Activated CD8-positive, alpha-beta memory T cell treated with anti-CD3 and anti-CD28 coated beads, Interleukin-2, amount 10 ng/mL, durations not matched to agents 7 days and 5 days (primary cell): ENCODE measurements at regions not wholly inside any gene's neighbourhood (a gene's known extent, or its start where the extent isn't known, plus 50 kb on each side); places are given as distances from the start of the nearest gene placed in this dataset.

Experiments used
- ATAC-seq: fragments of 150-1000 bp; cut with Tn5 transposase; one replicate; pipeline ENCODE4 v1.10.0; 2021; ENCODE audit warnings: moderate library complexity
- CTCF ChIA-PET: fragments of 350-600 bp; sonication (Branson Sonifier 250); formaldehyde crosslinking; loops from one replicate; lab custom pipeline; 2021; ENCODE audit warnings: antibody characterized with exemption; lab: Charles Lee
- DNase-seq: peaks from one replicate; pipeline ENCODE4 v3.0.0-alpha.2; 2020
- H3K27ac Mint-ChIP-seq: one replicate; pipeline ENCODE4 v1.8.0; 2021; ENCODE audit warnings: mild to moderate bottlenecking, mixed read lengths
- H3K27me3 Mint-ChIP-seq: one replicate; pipeline ENCODE4 v1.8.0; 2021; ENCODE audit warnings: mixed read lengths
- H3K36me3 Mint-ChIP-seq: one replicate; pipeline ENCODE4 v1.8.0; 2021; ENCODE audit warnings: mild to moderate bottlenecking, mixed read lengths
- H3K4me1 Mint-ChIP-seq: one replicate; pipeline ENCODE4 v1.8.0; 2021; ENCODE audit warnings: mixed read lengths
- H3K4me3 Mint-ChIP-seq: one replicate; pipeline ENCODE4 v1.8.0; 2021; ENCODE audit warnings: mild to moderate bottlenecking, moderate library complexity, mixed read lengths
- H3K9me3 Mint-ChIP-seq: one replicate; pipeline ENCODE4 v1.8.0; 2022; ENCODE audit warnings: low read depth, mixed read lengths

- ATAC-seq (no peak), DNase-seq (peak; percentile 36)
- Mint-ChIP-seq H3K27me3 (no peaks in the 10 kb centered on the region), H3K9me3 (peaks cover 7% of the 10 kb centered on the region), H3K27ac (peak overlapping the region; percentile 65), H3K4me3 (no peak overlapping the region), H3K4me1 (peaks cover 41% of the 10 kb centered on the region), H3K36me3 (peaks cover 20% of the 10 kb centered on the region)
- CTCF ChIA-PET: interaction anchor here (0.8 to 12.3 kb wide), 4 partner anchors 7 to 262 kb away, joined by 3 to 153 read pairs (median 12); no protein-coding TSS in a partner anchor
Measured at GRCh38 chr4:184274286-184274951, 56.7 kb upstream of the ENPP6 start.

DNA sequence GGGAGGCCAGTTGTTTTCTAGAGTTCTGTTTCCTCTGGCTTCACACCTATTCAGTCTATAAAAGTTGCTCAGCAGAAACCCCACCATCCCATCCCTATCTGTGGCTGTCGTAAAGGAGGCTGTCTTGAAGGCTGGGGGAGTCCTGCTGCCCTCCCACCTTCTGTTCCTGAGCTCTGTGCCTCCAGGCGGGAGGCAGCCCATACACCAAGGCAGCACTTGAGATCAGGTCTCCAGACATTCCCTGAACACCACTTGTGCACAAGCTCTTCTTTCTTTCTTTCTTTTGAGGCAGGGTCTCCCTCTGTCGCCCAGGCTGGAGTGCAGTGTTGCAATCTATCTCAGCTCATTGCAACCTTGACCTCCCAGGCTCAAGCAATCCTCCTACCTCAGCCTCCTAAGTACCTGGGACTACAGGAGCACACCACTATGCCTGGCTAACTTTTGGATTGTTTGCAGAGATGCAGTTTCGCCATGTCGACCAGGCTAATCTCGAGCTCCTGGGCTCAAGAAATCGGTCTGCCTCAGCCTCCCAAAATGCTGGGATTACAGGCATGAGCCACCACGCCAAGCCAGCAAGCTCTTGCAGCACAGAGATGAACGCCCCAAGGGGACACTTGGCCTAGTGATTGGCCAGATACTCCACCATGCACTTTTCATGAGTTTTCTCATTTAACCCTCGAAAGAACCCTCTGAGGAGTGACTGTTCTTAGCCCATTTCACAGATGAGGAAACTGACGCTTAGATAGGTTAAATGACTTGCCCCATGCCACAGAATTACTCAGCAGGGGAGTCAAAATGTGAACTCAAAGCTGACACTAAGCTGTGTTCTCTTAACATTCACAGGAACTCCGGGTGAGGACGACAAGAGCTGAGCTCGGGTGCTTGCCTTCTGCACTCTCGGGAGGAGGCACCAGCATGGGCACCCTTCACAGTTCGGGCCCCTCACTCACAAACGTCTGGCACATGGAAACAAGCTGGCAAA is 55.8 kb upstream of the ENPP6 start:
- CTCF ChIA-PET: interaction anchor here (0.8 to 12.3 kb wide), 7 partner anchors 8 to 460 kb away, joined by 3 to 153 read pairs (median 5); partner anchors contain the start of gene CENPU
- Mint-ChIP-seq H3K27me3 (no peaks in the 10 kb centered on the region), H3K4me1 (peaks cover 51% of the 10 kb centered on the region), H3K4me3 (no peak overlapping the region), H3K27ac (peak overlapping the region; percentile 65), H3K9me3 (peaks cover 7% of the 10 kb centered on the region), H3K36me3 (peaks cover 15% of the 10 kb centered on the region)
- DNase-seq (peak; percentile 50), ATAC-seq (peak; percentile 57)

- H3K27me3 Mint-ChIP-seq: no peaks in the 10 kb centered on the region
- peaks cover 74% of the 10 kb centered on the region for H3K4me1 Mint-ChIP-seq
- CTCF ChIA-PET: interaction anchor here (1.0 to 12.3 kb wide), 3 partner anchors 11 to 37 kb away, joined by 3 to 153 read pairs (median 14); no protein-coding TSS in a partner anchor
- H3K27ac Mint-ChIP-seq: no peak overlapping the region
- no peak for ATAC-seq
- H3K9me3 Mint-ChIP-seq: no peaks in the 10 kb centered on the region
- no peak overlapping the region for H3K4me3 Mint-ChIP-seq
- DNase-seq: no peak
- peaks cover 5% of the 10 kb centered on the region for H3K36me3 Mint-ChIP-seq
Measured at GRCh38 chr4:184270808-184271413, 53.2 kb upstream of the ENPP6 start.

DNA sequence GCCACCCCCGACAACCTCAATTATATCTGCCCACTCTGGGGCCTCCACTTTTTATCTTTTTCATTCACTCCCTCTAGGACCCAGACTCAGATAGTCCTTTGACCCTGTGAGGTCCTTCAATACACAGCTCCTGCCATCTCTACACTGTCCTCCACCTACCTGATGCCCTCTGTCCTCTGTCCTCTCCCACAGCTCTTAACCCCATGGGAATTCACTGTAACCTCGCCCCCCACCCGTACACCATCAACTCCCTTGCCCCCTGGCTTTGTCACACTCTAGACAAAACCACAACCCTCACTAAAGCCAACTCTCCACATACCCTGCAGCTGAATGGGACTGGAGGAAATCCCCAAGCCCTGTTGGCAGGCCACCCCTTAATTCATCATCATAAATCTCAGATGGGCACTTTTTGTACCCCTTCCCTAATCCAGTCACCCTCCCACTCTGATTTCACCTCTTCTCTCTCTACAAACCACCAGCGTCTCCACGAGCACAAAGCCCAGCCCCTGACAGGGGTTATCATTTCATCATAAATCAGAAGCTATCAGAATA is 52.3 kb upstream of the ENPP6 start:
- peaks cover 82% of the 10 kb centered on the region for H3K4me1 Mint-ChIP-seq
- H3K27me3 Mint-ChIP-seq: no peaks in the 10 kb centered on the region
- ATAC-seq (no peak), DNase-seq (peak; percentile 27)
- CTCF ChIA-PET: interaction anchor here (0.6 to 12.3 kb wide), 5 partner anchors 12 to 275 kb away, joined by 4 to 153 read pairs (median 9); no protein-coding TSS in a partner anchor
- no peaks in the 10 kb centered on the region for H3K9me3 Mint-ChIP-seq
- H3K36me3 Mint-ChIP-seq: peaks cover 3% of the 10 kb centered on the region
- no peak overlapping the region for H3K4me3 Mint-ChIP-seq
- H3K27ac Mint-ChIP-seq: peak overlapping the region; percentile 63

- no peak for ATAC-seq
- Mint-ChIP-seq H3K27ac (peak overlapping the region; percentile 99), H3K4me1 (peaks cover 78% of the 10 kb centered on the region), H3K9me3 (no peaks in the 10 kb centered on the region), H3K36me3 (peaks cover 3% of the 10 kb centered on the region), H3K27me3 (no peaks in the 10 kb centered on the region), H3K4me3 (peak overlapping the region; percentile 83)
- peak; percentile 37 for DNase-seq
- CTCF ChIA-PET: interaction anchor here (0.9 to 12.3 kb wide), 15 partner anchors 8 to 271 kb away, joined by 3 to 153 read pairs (median 5); no protein-coding TSS in a partner anchor
Measured at GRCh38 chr4:184268584-184269160, 51.0 kb upstream of the ENPP6 start.

DNA sequence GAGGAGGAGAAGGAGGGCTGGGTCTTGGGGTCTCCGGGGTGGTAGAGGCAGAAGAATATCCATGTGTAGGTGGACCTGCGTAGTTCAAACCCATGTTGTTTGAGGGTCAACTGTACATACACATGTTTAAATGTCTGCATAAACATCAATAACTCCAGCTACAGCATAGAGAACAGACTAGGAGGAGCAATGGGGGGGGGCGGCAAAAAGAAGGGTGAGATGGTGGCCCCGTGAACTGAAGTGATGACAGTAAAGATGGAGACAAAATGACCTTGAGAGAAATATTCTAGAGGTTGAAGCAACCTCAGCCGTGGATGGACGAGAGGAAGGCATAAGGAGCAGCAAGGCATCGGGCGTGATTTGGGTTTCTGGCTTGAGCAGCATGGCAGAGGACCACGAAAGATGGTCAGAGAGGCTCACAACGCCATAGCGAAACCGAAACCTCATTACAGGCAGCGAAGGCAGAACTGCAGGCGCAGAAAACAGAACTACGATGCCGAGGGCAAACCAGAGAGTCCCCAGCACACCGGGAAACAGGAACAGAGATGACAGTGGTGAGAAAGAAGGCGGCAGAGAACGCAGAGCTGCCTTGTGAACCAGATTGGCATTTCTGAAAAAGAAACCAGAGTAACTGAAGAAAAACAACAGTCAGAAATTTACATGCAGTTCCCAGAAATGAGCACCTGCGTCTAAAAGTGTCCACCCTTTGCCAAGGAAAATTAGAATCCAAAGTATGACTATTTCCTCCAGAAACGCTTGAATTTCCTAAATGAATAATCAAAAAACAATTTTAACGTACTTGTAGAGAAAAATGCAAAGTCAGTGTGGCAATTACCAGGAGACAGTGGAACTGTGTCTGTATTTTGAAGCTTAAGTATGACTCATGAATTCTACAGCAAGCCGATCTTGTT is 50.3 kb upstream of the ENPP6 start:
- peak; percentile 93 for DNase-seq
- Mint-ChIP-seq H3K9me3 (no peaks in the 10 kb centered on the region), H3K36me3 (peaks cover 3% of the 10 kb centered on the region), H3K4me1 (peaks cover 77% of the 10 kb centered on the region), H3K4me3 (peak overlapping the region; percentile 83), H3K27me3 (no peaks in the 10 kb centered on the region), H3K27ac (peak overlapping the region; percentile 99)
- CTCF ChIA-PET: interaction anchor here (0.6 to 12.3 kb wide), 17 partner anchors 9 to 1126 kb away, joined by 3 to 153 read pairs (median 5); partner anchors contain the start of gene CENPU
- ATAC-seq: peak; percentile 88
